IMR-90 (cell line): ENCODE measurements at regions not wholly inside any gene's neighbourhood (a gene's known extent, or its start where the extent isn't known, plus 50 kb on each side); places are given as distances from the start of the nearest gene placed in this dataset.

Source experiments
- ATAC-seq: fragments of 200-7000 bp; cut with Tn5 transposase; 2 replicates; pipeline ENCODE4 v1.9.1; 2020; ENCODE audit warnings: low read depth, mild to moderate bottlenecking, moderate library complexity
- BruUV-seq: library from RNA; stranded (reverse); fragments of 400-500 nt; replicated peaks from 2 replicates; lab custom pipeline; 2021; lab: Mats Ljungman, UMichigan
- CTCF ChIA-PET: fragments of 300-600 bp; formaldehyde crosslinking; extraction: SDS; loops from one replicate; lab custom pipeline; 2021; ENCODE audit warnings: antibody characterized with exemption; lab: Yijun Ruan, JAX
- POLR2A ChIA-PET: fragments of 300-600 bp; sonication (Branson Sonifier 250); formaldehyde crosslinking; loops from one replicate; lab custom pipeline; 2022; ENCODE audit warnings: antibody characterized with exemption; ENCODE audit not compliant: unreplicated experiment; lab: Charles Lee
- DNase-seq: peaks from one replicate; pipeline ENCODE4 v3.0.0; 2013
- H2AFZ ChIP-seq: replicated peaks from 2 replicates; pipeline ENCODE3; 2013; ENCODE audit warnings: low read length, mild to moderate bottlenecking; ENCODE audit not compliant: poor library complexity
- H2AK5ac ChIP-seq: 2 replicates; pipeline ENCODE4 v1.6.1; 2013; ENCODE audit warnings: low read depth, low read length, inconsistent platforms
- H2AK9ac ChIP-seq: replicated peaks from 2 replicates; pipeline ENCODE3; 2013; ENCODE audit warnings: mild to moderate bottlenecking, low read depth, low read length, moderate library complexity; ENCODE audit not compliant: poor library complexity
- H2BK120ac ChIP-seq: 2 replicates; pipeline ENCODE4 v1.6.1; 2013; ENCODE audit warnings: low read depth, low read length, inconsistent platforms
- H2BK15ac ChIP-seq: 3 replicates; pipeline ENCODE4 v1.6.1; 2013; ENCODE audit warnings: low read depth, low read length, inconsistent platforms
- H2BK20ac ChIP-seq: 2 replicates; pipeline ENCODE4 v1.6.1; 2013; ENCODE audit warnings: low read depth, mild to moderate bottlenecking, inconsistent platforms, low read length, moderate library complexity
- H2BK5ac ChIP-seq: 2 replicates; pipeline ENCODE4 v1.6.1; 2013; ENCODE audit warnings: mild to moderate bottlenecking, low read depth, low read length, inconsistent platforms; ENCODE audit not compliant: poor library complexity, severe bottlenecking
- H3K14ac ChIP-seq: replicated peaks from 2 replicates; pipeline ENCODE4 v1.6.1; 2013; ENCODE audit warnings: low read depth, low read length, inconsistent platforms
- H3K18ac ChIP-seq: 2 replicates; pipeline ENCODE4 v1.6.1; 2013; ENCODE audit warnings: low read depth, low read length, control low read depth
- H3K23ac ChIP-seq: 2 replicates; pipeline ENCODE4 v1.6.1; 2013; ENCODE audit warnings: low read depth, low read length, inconsistent platforms
- H3K27ac ChIP-seq: 2 replicates; pipeline ENCODE4 v1.5.1; 2013; ENCODE audit warnings: mild to moderate bottlenecking, control low read depth, low read length; ENCODE audit not compliant: insufficient read depth
- H3K27me3 ChIP-seq: 2 replicates; pipeline ENCODE4 v1.6.1; 2013; ENCODE audit warnings: low read length; ENCODE audit not compliant: control insufficient read depth, insufficient read depth
- H3K36me3 ChIP-seq: 2 replicates; pipeline ENCODE4 v1.6.1; 2013; ENCODE audit warnings: low read length, mixed read lengths; ENCODE audit not compliant: control insufficient read depth, insufficient read depth
- H3K4ac ChIP-seq: 2 replicates; pipeline ENCODE4 v1.6.1; 2013; ENCODE audit warnings: low read depth, low read length, inconsistent platforms
- H3K4me1 ChIP-seq: 2 replicates; pipeline ENCODE4 v1.6.1; 2013; ENCODE audit warnings: low read length, mixed read lengths; ENCODE audit not compliant: control insufficient read depth, insufficient read depth
- H3K4me2 ChIP-seq: 2 replicates; pipeline ENCODE4 v1.6.1; 2013; ENCODE audit warnings: low read depth, mild to moderate bottlenecking, control low read depth, low read length, moderate library complexity
- H3K4me3 ChIP-seq: 2 replicates; pipeline ENCODE4 v1.5.1; 2013; ENCODE audit warnings: low read depth, mild to moderate bottlenecking, control low read depth, low read length, moderate library complexity; ENCODE audit not compliant: insufficient read depth
- H3K56ac ChIP-seq: 2 replicates; pipeline ENCODE4 v1.6.1; 2013; ENCODE audit warnings: low read length, inconsistent platforms; ENCODE audit not compliant: insufficient read depth; ENCODE audit errors: extremely low read depth
- H3K79me1 ChIP-seq, 2 experiments: 2 replicates each; pipeline ENCODE4 v1.6.1; 2013; ENCODE audit warnings: low read length in 2 of 2, inconsistent platforms in 1 of 2, low read depth in 1 of 2
- H3K9ac ChIP-seq: 2 replicates; pipeline ENCODE4 v1.6.1; 2013; ENCODE audit warnings: low read depth, low read length, control low read depth
- H3K9me1 ChIP-seq: 2 replicates; pipeline ENCODE4 v1.6.1; 2013; ENCODE audit warnings: low read length, inconsistent platforms; ENCODE audit not compliant: insufficient read depth
- H3K9me3 ChIP-seq: 2 replicates; pipeline ENCODE4 v1.6.1; 2013; ENCODE audit warnings: low read length; ENCODE audit not compliant: control insufficient read depth, insufficient read depth
- H4K20me1 ChIP-seq: 2 replicates; pipeline ENCODE4 v1.6.1; 2013; ENCODE audit warnings: low read length, inconsistent platforms; ENCODE audit not compliant: insufficient read depth
- H4K5ac ChIP-seq: 2 replicates; pipeline ENCODE4 v1.6.1; 2013; ENCODE audit warnings: mild to moderate bottlenecking, low read depth, low read length, control low read depth
- H4K8ac ChIP-seq, 2 experiments: 2 replicates each; pipeline ENCODE4 v1.6.1; 2013; ENCODE audit warnings: low read depth in 2 of 2, low read length in 2 of 2, control low read depth in 1 of 2, inconsistent platforms in 1 of 2
- H4K91ac ChIP-seq: 2 replicates; pipeline ENCODE4 v1.6.1; 2013; ENCODE audit warnings: low read depth, low read length, inconsistent platforms; ENCODE audit not compliant: insufficient read depth
- BHLHE40 ChIP-seq: fragments of 150-350 bp; IDR thresholded peaks from 2 replicates; pipeline ENCODE4 v1.6.1; 2016; ENCODE audit warnings: mild to moderate bottlenecking, low read depth, low read length
- CEBPB ChIP-seq: IDR thresholded peaks from 2 replicates; pipeline ENCODE4 v1.6.1; 2012; ENCODE audit warnings: low read depth, low read length, improper control_type of control experiment
- CHD1 ChIP-seq: IDR thresholded peaks from 2 replicates; pipeline ENCODE4 v1.6.1; 2012; ENCODE audit warnings: low read depth, low read length, improper control_type of control experiment
- CTCF ChIP-seq: conservative IDR thresholded peaks from 2 replicates; pipeline ENCODE4 v1.5.1; 2012; ENCODE audit warnings: mild to moderate bottlenecking, low read depth, low read length, improper control_type of control experiment
- ELK1 ChIP-seq: fragments of 150-350 bp; IDR thresholded peaks from 2 replicates; pipeline ENCODE4 v1.6.1; 2016; ENCODE audit warnings: low read depth, mild to moderate bottlenecking, low read length, moderate library complexity, borderline replicate concordance
- FOS ChIP-seq: fragments of 150-350 bp; IDR thresholded peaks from 2 replicates; pipeline ENCODE4 v1.6.1; 2016; ENCODE audit warnings: low read depth, low read length
- MAFK ChIP-seq: IDR thresholded peaks from 2 replicates; pipeline ENCODE4 v1.6.1; 2012; ENCODE audit warnings: low read depth, low read length, improper control_type of control experiment
- MAZ ChIP-seq: IDR thresholded peaks from 2 replicates; pipeline ENCODE4 v1.6.1; 2012; ENCODE audit warnings: low read depth, mild to moderate bottlenecking, low read length, improper control_type of control experiment, moderate library complexity, borderline replicate concordance
- MXI1 ChIP-seq: IDR thresholded peaks from 2 replicates; pipeline ENCODE4 v1.6.1; 2012; ENCODE audit warnings: low read depth, mild to moderate bottlenecking, low read length, moderate library complexity, borderline replicate concordance
- POLR2A ChIP-seq: IDR thresholded peaks from 2 replicates; pipeline ENCODE4 v1.6.1; 2012; ENCODE audit warnings: mild to moderate bottlenecking, low read depth, low read length
- RAD21 ChIP-seq: IDR thresholded peaks from 2 replicates; pipeline ENCODE4 v1.6.1; 2012; ENCODE audit warnings: low read length, improper control_type of control experiment
- RCOR1 ChIP-seq: IDR thresholded peaks from 2 replicates; pipeline ENCODE4 v1.6.1; 2012; ENCODE audit warnings: mild to moderate bottlenecking, low read length, improper control_type of control experiment; ENCODE audit not compliant: insufficient replicate concordance
- RFX5 ChIP-seq: IDR thresholded peaks from 2 replicates; pipeline ENCODE4 v1.8.0; 2012; ENCODE audit warnings: low read depth, mild to moderate bottlenecking, low read length, moderate library complexity
- SMC3 ChIP-seq: fragments of 150-350 bp; IDR thresholded peaks from 2 replicates; pipeline ENCODE4 v1.6.1; 2016; ENCODE audit warnings: low read depth, mild to moderate bottlenecking, antibody characterized with exemption, low read length, moderate library complexity
- WGBS, 2 experiments: methylation state at CpG; one replicate each; pipeline versions ENCODE4 v1.1.5 to v1.1.7; 2013; ENCODE audit warnings: missing lambda C conversion rate in 2 of 2; ENCODE audit not compliant: insufficient read length in 1 of 2; ENCODE audit errors: extremely low coverage in 2 of 2; 5-methylcytosine and 5-hydroxymethylcytosine counted together
- dilution Hi-C: fragments of 300-500 bp; cut with HindIII; formaldehyde crosslinking; loops from one replicate; pipeline ENCODE4 v1.14.3; 2018; ENCODE audit warnings: low sequenced_read_pairs; ENCODE audit not compliant: unreplicated experiment
- in situ Hi-C: fragments of 300-500 bp; cut with MboI; formaldehyde crosslinking; loops from 3 replicates; pipeline ENCODE4 v1.14.3; 2019; ENCODE audit warnings: low sequenced_read_pairs, inconsistent platforms, mixed read lengths
- intact Hi-C: fragments of 100-400 bp; cut with micrococcal nuclease; formaldehyde crosslinking; loops from 2 replicates; pipeline ENCODE4 v1.10.0; 2022
- TF ChIP-seq, protein P1 (sequence below): fragments of 150-350 bp; IDR thresholded peaks from 2 replicates; pipeline ENCODE4 v1.6.1; 2017; ENCODE audit warnings: mild to moderate bottlenecking, antibody characterized with exemption, low read length, low read depth

- Histone ChIP-seq H3K27me3 (no peaks in the 10 kb centered on the region), H4K5ac (no peak overlapping the region), H3K18ac (no peak overlapping the region), H3K4me2 (no peak overlapping the region), H3K27ac (no peak overlapping the region), H2BK5ac (no peak overlapping the region), H3K4ac (no peak overlapping the region), H2BK15ac (no peak overlapping the region), H4K20me1 (no peaks in the 10 kb centered on the region), H3K56ac (no peak overlapping the region), H3K9ac (no peak overlapping the region), H3K23ac (no peak overlapping the region), H2AFZ (no peak overlapping the region), H3K14ac (no peak overlapping the region), H4K91ac (no peak overlapping the region), H2AK9ac (no peak overlapping the region), H4K8ac (no peak overlapping the region), H3K79me1 (no peaks in the 10 kb centered on the region), H3K4me3 (no peak overlapping the region), H3K9me1 (no peaks in the 10 kb centered on the region), H3K4me1 (no peaks in the 10 kb centered on the region), H3K36me3 (no peaks in the 10 kb centered on the region), H2BK120ac (no peak overlapping the region), H2AK5ac (no peak overlapping the region), H2BK20ac (no peak overlapping the region), H3K9me3 (no peaks in the 10 kb centered on the region; the same call in 1 of the 2 replicates)
- no TSS peak for BruUV-seq
- TF ChIP-seq CTCF = no peak
- no peak for TF ChIP-seq ELK1
- TF ChIP-seq MAZ = no peak
- TF ChIP-seq CHD1 = no peak
- TF ChIP-seq MAFK = no peak
- TF ChIP-seq, protein P1, sequence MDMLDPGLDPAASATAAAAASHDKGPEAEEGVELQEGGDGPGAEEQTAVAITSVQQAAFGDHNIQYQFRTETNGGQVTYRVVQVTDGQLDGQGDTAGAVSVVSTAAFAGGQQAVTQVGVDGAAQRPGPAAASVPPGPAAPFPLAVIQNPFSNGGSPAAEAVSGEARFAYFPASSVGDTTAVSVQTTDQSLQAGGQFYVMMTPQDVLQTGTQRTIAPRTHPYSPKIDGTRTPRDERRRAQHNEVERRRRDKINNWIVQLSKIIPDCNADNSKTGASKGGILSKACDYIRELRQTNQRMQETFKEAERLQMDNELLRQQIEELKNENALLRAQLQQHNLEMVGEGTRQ = no peak
- TF ChIP-seq RFX5 = no peak
- TF ChIP-seq FOS = no peak
- TF ChIP-seq BHLHE40 = no peak
- TF ChIP-seq RAD21 = no peak
- TF ChIP-seq RCOR1 = no peak
- no peak for TF ChIP-seq SMC3
- TF ChIP-seq MXI1 = no peak
- TF ChIP-seq POLR2A = no peak
- no peak for TF ChIP-seq CEBPB
- no CpG with 5 or more reads among the region's 3 CpGs for WGBS, 2 experiments
- ATAC-seq (no peak), DNase-seq (no peak)
- CTCF ChIA-PET = no interaction called here
- in situ Hi-C loops (no loop called here), intact Hi-C loops (no loop called here), dilution Hi-C loops (no loop called here)
- POLR2A ChIA-PET = no interaction called here
These were observed 148.0 kb upstream of the CDH12 start for GRCh38 chr5:23001120-23001519.
